Panc1 (cell line): ENCODE measurements at regions not wholly inside any gene's neighbourhood (a gene's known extent, or its start where the extent isn't known, plus 50 kb on each side); places are given as distances from the start of the nearest gene placed in this dataset.

Experiments
- ATAC-seq: fragments of 200-7000 bp; cut with Tn5 transposase; 2 replicates; pipeline ENCODE4 v1.9.1; 2020; ENCODE audit warnings: mild to moderate bottlenecking, moderate library complexity
- BruUV-seq: library from RNA; stranded (reverse); fragments of 400-500 nt; replicated peaks from 2 replicates; lab custom pipeline; 2021; lab: Mats Ljungman, UMichigan
- CTCF ChIA-PET: fragments of 300-600 bp; sonication (Branson Sonifier 250); formaldehyde crosslinking; loops from one replicate; lab custom pipeline; 2022; ENCODE audit warnings: antibody characterized with exemption; lab: Charles Lee
- POLR2A ChIA-PET: fragments of 300-600 bp; sonication (Branson Sonifier 250); formaldehyde crosslinking; loops from one replicate; lab custom pipeline; 2022; ENCODE audit warnings: antibody characterized with exemption; lab: Charles Lee
- DNase-seq: peaks from one replicate; pipeline ENCODE4 v3.0.0-alpha.2; 2010; ENCODE audit warnings: low read depth, low spot score
- H3K27ac ChIP-seq: 2 replicates; pipeline ENCODE4 v1.5.1; 2011; ENCODE audit warnings: mild to moderate bottlenecking, low read length, inconsistent platforms
- H3K27me3 ChIP-seq: fragments of 200-500 bp; sonication (Bioruptor generic); 2 replicates; pipeline ENCODE4 v1.6.0; 2014; ENCODE audit warnings: low read length, inconsistent platforms; ENCODE audit not compliant: control insufficient read depth, insufficient read depth
- H3K36me3 ChIP-seq: fragments of 200-500 bp; sonication (Bioruptor generic); 2 replicates; pipeline ENCODE4 v1.5.1; 2014; ENCODE audit warnings: inconsistent platforms, mild to moderate bottlenecking, low read length, moderate library complexity; ENCODE audit not compliant: control insufficient read depth, insufficient read depth
- H3K4me1 ChIP-seq: 2 replicates; pipeline ENCODE4 v1.5.1; 2011; ENCODE audit warnings: inconsistent platforms, mild to moderate bottlenecking, low read length, moderate library complexity; ENCODE audit not compliant: control insufficient read depth, insufficient read depth
- H3K4me3 ChIP-seq, 2 experiments: 2 replicates each; pipeline ENCODE4 v1.5.1; 2011 to 2012; ENCODE audit warnings: low read depth in 2 of 2, low read length in 2 of 2, mild to moderate bottlenecking in 2 of 2, inconsistent platforms in 1 of 2, moderate library complexity in 1 of 2
- H3K9me3 ChIP-seq: fragments of 200-500 bp; sonication (Bioruptor generic); 2 replicates; pipeline ENCODE4 v1.5.1; 2014; ENCODE audit warnings: low read depth, mild to moderate bottlenecking, inconsistent platforms, low read length, moderate library complexity; ENCODE audit not compliant: control insufficient read depth, insufficient read depth
- CTCF ChIP-seq: fragments of 450-650 bp; IDR thresholded peaks from 2 replicates; pipeline ENCODE4 v1.5.1; 2017; ENCODE audit warnings: mild to moderate bottlenecking
- POLR2AphosphoS5 ChIP-seq: IDR thresholded peaks from 2 replicates; pipeline ENCODE4 v1.6.1; 2012; ENCODE audit warnings: mild to moderate bottlenecking, low read depth, low read length, moderate library complexity
- REST ChIP-seq, 2 experiments: IDR thresholded peaks; 2 replicates each; pipeline ENCODE4 v1.6.1; 2011 to 2012; ENCODE audit warnings: low read depth in 2 of 2, control low read depth in 1 of 2, low read length in 1 of 2, mild to moderate bottlenecking in 1 of 2, moderate library complexity in 1 of 2; ENCODE audit not compliant: insufficient read depth in 1 of 2
- SIN3A ChIP-seq: IDR thresholded peaks from 2 replicates; pipeline ENCODE4 v1.6.1; 2012; ENCODE audit warnings: low read depth, mild to moderate bottlenecking, low read length, moderate library complexity, borderline replicate concordance; ENCODE audit not compliant: insufficient read depth
- TCF7L2 ChIP-seq: IDR thresholded peaks from 2 replicates; pipeline ENCODE4 v1.6.1; 2011; ENCODE audit warnings: mild to moderate bottlenecking, low read depth, low read length, inconsistent platforms
- in situ Hi-C: cut with HindIII; loops from 2 replicates; pipeline ENCODE4 v1.10.0; 2016; ENCODE audit warnings: low sequenced_read_pairs, low pct_unique_long_range_greater_than_20kb
- intact Hi-C: fragments of 100-400 bp; cut with micrococcal nuclease; formaldehyde crosslinking; loops from one replicate; pipeline ENCODE4 v1.10.0; 2022; ENCODE audit not compliant: unreplicated experiment

- Histone ChIP-seq H3K4me1 (no peaks in the 10 kb centered on the region), H3K36me3 (no peaks in the 10 kb centered on the region), H3K27me3 (no peaks in the 10 kb centered on the region), H3K4me3 (no peak overlapping the region), H3K9me3 (no peaks in the 10 kb centered on the region), H3K27ac (no peak overlapping the region)
- ATAC-seq (no peak), DNase-seq (no peak)
- in situ Hi-C loops (no loop called here), intact Hi-C loops (no loop called here)
- TF ChIP-seq CTCF (no peak), SIN3A (no peak), REST (IDR thresholded peaks at IDR 0.05; ENCODE audit: insufficient read depth in 1 of 2, low read depth in 2 of 2, low read length in 1 of 2) (no peak), POLR2AphosphoS5 (no peak), TCF7L2 (no peak)
- CTCF ChIA-PET, result no interaction called here
- POLR2A ChIA-PET, result no interaction called here
- no TSS peak for BruUV-seq
Observed at GRCh38 chr2:118440404-118441098, 352.3 kb downstream of the INSIG2 start.

- Histone ChIP-seq H3K36me3 (no peaks in the 10 kb centered on the region), H3K4me3 (no peak overlapping the region), H3K27ac (no peak overlapping the region), H3K9me3 (no peaks in the 10 kb centered on the region), H3K27me3 (no peaks in the 10 kb centered on the region), H3K4me1 (no peaks in the 10 kb centered on the region)
- BruUV-seq, result no TSS peak
- ATAC-seq (no peak), DNase-seq (no peak)
- TF ChIP-seq POLR2AphosphoS5 (no peak), REST (IDR thresholded peaks at IDR 0.05; ENCODE audit: insufficient read depth in 1 of 2, low read depth in 2 of 2, low read length in 1 of 2) (no peak), TCF7L2 (no peak), CTCF (no peak), SIN3A (no peak)
- POLR2A ChIA-PET, result no interaction called here
- in situ Hi-C loops (no loop called here), intact Hi-C loops (no loop called here)
- CTCF ChIA-PET, result interaction anchor here (0.6 kb wide), 1 partner anchor 64 kb away, joined by 9 read pairs; no protein-coding TSS in a partner anchor
Observed at GRCh38 chr2:118437501-118437900, 349.2 kb downstream of the INSIG2 start.
